ENCODE measurements at regions not wholly inside any gene's neighbourhood (a gene's known extent, or its start where the extent isn't known, plus 50 kb on each side); places are given as distances from the start of the nearest gene placed in this dataset.

DNA sequence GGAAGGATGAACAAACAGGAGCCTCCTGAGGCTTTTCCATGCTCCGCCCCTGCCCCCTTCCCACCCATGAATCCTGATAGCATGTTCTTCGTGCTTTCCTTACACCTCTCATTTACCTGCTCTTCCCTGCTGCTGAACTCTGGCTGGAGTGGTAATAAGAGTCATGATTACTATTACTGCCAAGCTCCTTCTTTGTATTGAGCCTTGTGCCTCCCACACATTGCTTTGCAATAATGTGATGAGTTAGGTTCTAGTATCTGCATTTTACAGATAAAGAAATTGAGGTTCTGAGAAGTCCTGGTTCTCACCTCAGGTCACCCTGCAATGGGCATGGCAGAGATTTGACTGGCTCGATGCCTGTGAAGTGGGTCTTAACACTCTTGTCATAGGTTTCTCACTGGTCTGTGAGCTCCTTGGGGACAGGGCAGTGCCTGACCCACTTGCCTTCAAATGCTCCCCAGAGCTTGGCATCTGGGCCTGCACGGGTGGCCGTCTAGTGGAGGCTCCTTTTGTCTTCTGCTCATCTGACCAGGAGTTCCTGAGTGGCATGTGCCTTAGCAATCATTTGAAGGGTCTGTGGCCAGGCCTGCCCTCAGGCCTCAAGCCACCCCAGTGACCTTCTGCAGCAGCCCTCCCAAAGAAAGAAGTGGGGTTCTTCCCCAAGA, 309.2 kb upstream of the ZMIZ1 start:
- no peak for DNase-seq (ENCODE audit: low spot score)

DNA sequence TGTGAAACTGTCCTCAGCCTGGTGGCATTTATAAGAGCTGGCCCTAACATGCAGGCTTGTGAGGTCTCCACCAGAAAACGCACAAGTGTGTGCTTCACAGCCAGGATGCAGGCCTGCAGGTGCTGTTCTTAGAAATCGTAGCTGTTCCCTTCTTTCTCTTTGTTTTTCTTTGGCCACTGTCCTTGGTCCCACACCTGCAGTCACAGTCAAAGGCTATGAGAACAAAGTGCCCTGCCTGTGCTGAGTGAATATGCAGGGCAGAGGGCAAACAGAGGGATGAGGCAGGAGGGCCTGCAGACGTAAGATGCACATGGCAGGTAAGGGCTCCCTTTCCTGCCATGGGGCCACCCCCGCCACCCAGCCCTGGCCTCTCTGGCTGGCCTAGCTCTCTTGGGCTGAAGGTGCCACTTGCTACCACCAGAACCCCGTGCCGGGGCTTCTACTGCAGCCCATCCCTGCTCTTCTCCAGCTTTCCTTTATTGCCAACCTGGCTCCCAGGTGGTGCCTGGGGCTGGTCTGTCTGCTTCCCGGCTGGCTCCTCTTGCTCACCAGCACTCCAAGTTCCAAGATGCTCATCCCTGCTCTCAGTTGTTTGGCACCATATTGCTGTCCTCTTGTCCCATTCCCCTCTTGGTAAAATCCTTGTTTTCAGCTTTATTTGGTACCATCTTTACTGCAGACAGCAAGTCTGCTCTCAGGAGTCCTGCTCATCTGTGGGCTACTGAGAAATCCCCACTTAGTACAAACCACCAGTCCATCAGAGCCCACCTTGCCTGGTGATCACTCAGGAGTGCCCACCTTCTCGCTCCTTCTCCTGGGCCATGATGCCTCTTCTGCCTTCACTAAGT, 308.1 kb upstream of the ZMIZ1 start:
- no peak for DNase-seq (ENCODE audit: low spot score)

DNA sequence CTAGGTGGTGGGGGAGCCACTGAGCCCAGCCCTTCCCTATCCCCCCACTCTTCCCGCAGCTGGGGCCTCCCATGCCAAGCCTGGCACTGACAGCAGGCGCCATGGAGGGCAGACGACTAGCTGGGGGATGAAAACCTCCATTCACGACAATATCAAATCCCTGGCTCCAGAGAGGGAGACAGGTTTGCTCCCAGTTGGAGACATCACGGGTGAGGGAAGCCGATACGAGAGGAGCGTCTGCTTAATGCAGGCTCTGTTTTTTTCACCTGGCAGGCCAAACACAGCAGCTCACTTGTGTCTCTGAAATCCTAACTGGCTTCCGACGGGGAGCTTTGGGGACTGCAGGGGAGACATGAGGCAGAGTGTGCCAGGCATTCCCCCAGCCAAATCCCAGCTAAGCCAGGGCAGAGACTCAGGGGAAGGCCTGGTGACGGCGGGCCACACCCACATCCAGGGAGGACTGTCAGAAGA, 307.4 kb upstream of the ZMIZ1 start:
- DNase-seq (ENCODE audit: low spot score): no peak

DNA sequence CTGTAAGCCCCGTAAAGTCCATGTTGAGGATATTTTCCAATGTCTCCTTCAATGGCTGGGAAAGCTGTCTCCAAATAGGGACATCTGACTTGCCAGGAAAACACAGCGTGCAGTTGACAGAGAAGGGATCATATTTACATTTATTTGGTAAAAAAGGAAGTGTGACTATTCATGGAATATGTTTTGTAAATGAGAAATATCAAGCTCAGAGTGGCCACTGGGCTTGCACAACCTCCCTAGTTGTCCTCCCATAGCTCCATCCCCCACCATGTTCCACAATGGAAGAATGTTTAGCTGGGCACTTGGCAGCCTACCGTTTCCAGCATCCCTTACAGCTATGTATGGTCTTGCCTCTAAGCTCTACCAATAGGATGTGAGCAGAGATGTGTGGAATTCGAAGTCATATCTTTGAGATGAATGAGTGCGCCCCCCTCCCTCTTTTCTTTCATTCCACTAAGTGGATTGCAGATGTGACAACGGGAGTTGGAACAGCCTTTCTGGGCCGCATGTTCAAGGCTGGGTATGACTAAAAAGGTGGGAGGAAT, 306.6 kb upstream of the ZMIZ1 start:
- DNase-seq (ENCODE audit: low spot score): no peak

DNA sequence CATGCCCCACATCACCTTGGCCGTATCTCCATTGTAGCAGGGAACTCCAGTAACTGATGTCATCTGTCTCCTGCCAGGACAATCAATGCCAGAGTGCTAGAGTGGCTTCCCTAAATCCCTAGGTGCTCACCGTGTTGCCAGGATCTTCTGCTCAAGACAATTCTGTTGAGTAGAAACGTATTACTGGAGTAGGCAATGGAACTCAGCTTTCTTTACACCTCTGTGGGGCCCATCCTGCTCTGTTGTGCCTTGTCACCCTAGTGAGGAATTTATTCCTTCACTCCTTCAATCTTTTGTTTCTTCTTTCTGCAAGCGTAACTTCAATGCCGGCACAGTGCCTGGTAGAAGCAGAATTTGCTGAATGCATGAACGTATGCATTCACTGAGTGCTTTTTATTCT, 305.5 kb upstream of the ZMIZ1 start:
- no peak for DNase-seq (ENCODE audit: low spot score)

DNA sequence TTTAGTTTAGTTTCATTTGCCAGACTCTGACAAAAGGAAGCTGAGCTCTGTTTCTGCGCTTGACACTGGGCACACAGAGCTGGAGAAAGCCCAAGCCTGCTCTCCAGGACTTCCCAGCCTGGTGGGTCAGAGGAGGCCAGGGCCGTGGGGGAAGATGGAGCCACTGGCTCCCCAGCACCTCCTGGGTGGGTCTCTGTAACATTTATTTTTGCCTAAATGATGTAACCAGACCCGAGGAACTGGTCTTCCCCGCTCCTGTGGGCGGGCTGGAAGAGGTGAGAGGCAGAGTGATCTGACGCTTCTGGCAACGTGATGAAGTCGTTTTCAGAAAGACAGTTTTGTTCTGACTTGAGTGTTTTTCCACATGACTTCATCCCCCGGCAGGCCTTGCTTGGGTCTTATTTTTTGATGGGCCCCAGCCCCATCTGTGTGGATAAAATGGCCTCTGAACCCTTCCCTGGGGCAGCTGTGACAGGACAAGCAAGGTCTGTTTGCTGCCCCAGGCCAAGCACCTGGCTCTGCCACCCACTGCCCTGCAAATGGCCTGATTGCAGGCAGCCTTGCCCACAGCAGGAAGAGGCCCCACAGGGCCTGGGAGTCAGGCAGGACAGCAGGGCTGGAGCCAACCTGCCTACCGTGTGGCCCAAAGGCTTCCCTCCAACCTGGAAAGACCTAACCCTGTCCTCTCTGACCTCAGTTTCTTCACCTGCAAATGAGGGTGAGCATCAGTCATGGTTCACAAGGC, 304.9 kb upstream of the ZMIZ1 start:
- no peak for DNase-seq (ENCODE audit: low spot score)

DNA sequence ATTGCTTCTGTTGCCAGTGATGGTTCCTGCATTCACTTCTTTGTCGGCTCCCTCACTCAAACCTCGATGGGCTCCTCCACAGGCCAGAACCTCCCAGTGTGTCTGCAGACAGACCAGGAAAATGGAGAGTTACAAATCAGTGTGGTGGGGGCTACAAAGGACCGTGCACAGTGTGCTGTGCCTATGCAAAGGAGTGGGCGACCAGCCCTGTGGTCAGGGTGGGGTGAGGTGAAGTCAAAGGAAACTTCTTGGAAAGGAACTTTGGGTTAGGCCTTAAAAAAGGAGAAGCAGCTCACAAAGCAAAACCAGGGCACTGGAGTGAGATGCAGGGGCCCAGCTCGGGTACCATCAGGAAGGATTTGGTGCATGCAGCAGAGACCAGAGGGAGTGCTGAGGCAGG, 304.3 kb upstream of the ZMIZ1 start:
- no peak for DNase-seq (ENCODE audit: low spot score)

DNA sequence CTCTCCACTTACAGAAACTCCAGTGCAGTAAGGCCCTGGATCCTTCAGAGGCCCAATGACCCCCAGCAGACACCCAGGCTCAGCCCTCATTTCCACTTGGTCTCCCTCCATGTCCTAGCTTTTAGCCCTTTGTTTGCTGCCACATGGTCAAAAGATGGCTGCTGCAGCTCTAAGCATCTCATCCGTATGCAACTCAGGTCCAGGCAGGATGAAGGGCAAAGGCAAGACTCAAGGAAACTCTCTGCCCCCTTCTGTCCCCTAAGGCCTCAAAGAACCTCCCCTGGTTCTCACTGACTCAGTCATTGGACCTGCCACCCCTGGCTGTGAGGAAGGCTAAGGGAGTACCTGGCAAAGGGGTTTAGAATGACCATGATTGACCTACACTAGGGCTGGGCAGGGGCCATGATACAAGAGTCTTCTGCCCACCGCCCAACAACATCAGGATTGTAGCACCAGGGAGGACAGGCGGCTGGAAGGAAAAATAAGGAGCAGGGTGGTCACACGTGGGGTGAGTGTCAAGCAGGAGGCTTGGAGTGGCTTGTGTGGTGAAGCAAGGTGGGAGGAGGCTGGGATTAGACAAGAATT, 303.8 kb upstream of the ZMIZ1 start:
- DNase-seq (ENCODE audit: low spot score): no peak

DNA sequence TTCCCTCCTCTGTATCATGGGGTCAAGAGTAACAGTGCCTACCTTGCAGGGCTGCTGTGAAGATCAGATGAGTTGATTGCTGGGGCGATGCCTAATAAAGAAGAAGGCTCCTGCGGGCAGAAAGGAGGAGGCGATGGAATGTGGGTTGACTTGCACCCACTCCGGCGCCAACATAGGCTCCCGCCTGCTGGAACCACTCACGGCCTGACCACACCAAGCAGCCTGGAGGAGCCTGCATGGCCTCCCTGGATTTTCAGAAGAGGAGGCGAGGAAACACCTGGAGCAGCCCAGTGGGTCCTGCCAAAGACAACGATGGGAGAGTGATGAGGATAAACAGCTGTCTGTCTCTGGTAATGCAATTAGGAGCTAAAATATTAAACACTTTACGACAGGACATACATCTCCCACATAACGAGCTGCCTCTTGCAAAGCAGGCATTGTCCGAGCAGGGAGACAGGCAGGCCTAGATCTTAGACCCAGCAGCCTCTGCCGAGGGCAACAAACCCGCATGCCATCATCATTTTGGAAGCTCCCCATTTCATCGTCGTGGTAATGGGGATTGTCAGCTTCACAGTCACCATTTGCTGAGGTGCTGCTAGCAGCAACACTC, 302.9 kb upstream of the ZMIZ1 start:
- no peak for DNase-seq (ENCODE audit: low spot score)

DNA sequence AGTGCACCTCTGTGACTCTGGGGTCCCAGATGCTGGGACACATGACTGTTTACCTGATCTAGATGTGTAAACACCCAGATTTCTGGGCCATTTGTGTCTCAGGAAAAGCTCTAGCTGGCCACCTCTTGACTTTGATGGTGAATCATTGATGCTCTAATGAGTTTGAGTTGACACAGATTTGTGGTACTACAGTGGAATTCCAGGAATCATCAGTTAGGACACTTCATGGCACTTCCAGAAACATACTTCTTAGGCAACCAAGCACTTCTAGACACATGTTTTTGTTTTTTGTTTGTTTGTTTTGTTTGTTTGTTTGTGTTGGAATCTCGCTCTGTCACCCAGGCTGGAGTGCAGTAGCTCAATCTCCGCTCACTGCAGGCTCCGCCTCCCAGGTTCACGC, 302.2 kb upstream of the ZMIZ1 start:
- no peak for DNase-seq (ENCODE audit: low spot score)

DNA sequence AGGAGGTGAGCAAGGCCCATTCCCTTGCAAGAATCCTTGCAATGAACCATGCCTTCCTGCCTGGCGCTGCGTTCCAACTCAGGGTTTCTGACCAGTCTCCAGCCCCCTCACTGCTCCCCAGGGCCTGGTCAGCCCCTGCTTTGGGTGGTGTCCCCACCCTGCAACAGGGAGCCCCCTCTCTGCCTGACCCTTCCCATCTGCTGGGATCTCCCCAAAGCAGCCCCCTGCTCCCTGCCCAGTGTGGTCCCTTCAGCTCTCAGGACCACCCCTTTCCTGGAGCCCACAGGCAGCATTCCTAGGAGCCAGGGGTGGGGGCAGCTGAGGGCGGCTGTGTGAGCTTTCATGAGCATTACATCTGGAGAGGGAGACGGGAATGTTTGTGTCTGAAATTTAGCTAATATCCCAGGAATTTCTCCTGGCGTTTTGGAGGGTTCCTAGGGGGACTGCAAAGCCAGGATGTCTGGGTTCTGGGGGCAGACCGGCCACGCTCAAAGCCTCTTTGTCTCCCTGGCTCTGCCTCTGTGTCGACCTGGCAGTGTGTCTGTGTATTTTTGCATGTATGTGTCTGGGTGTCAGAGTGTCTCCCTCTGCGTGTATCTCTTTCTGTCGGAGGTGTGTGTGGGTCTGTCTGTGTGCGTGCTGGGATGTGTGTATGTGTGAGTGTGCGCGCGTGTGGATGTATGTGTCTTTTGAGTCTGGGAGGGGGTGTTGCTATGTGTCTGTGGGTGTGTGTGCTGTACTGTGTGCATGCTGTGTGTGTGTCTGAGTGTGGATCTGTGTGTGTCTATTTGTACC, 300.5 kb upstream of the ZMIZ1 start:
- no peak for DNase-seq (ENCODE audit: low spot score)

DNA sequence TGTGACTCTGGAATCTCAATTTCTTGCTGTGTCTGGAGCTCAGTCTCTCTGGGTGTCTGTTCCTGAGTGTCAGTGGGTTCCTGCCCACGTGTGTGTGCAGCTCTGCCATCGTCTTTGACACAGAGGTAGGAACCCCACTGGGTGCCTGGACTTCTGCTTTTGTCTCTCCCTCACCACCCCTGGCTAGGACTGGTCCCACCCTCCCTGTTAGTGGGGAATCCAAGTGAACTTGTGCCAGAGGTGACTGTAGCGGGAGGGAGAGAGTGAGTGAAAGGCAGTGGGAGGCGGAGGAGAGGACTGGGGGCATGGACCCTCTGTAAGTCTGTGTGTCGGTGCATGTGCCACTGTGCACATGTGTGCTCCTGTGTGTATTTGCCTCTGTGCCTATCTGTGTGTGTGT, 299.9 kb upstream of the ZMIZ1 start:
- no peak for DNase-seq (ENCODE audit: low spot score)

DNA sequence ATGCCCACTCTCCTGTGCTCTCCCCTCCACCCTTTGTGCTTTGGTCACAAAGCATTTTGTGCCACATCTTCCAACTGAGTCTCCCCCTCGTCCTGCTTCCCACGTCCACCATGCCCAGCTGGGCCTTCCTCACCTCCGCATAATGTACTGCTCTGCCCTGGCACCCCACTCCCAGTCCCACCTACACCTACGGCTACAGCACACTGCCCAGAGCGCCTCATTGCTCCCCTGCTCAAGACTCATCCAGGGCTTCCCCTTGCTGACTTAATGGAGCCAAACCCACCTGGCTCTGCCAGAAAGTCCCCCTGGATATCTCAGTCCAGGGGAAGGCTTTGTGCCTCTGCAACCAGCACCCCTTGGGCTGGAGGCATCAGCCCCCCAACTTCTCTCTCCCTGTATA, 299.2 kb upstream of the ZMIZ1 start:
- DNase-seq (ENCODE audit: low spot score): no peak

DNA sequence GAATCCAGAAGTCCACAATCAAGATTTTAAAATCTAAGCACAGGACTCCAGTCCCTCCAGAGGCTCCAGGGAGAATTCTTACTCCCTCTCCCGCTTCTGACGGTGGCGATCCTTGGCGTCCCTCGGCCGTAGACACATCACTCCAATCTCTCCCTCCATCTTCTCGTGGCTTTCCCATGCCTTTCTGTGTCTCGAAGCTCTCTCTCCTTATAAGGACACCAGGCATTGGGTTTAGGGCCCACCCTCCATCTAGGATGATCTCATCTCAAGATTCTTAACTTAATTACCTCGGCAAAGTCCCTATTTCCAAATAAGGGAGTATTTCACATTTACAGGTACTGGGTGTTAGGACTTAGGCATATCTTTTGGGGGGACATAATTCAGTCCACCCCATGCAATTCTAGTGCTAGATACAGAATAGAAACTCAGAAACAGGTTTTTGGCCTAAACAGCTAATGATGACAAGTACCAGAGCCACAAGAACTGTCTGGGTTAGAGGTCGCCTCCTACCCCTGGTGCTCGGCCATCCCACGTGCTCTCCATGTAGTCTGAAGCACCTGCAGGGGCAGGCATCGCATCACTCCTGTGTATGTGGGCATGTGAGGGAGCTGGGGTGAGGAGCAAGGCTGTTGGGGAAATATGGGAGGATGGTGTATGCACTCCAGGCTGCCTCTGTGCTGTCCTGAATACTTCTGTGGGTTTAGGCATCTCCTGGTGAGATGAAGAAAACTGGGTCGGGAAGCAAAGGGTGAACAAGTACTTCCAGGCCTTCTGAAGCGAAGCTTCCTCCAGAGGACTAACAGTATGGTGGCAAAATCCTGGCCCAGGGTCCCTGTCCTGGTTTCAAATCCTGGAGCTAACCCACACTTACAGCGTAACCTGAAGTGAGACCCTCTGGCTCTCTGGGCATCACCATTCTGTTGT, 298.3 kb upstream of the ZMIZ1 start:
- DNase-seq (ENCODE audit: low spot score): no peak

DNA sequence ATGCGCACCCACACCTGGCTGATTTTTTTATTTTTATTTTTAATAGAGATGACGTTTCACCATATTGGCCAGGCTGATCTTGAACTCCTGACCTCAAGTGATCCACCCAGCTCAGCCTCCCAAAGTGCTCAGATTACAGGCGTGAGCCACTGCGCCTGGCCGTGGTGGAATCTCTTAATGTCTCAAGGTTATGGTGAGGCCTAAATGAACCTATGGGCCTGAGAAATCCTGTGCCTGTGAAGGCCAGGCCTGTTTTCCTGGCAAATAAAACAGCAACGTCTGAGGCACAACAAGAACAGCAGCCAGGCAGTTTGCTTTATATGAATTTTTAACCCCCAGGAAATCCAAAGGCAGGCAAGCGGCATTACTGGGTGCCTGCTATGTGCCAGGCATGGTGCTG, 297.5 kb upstream of the ZMIZ1 start:
- no peak for DNase-seq (ENCODE audit: low spot score)

DNA sequence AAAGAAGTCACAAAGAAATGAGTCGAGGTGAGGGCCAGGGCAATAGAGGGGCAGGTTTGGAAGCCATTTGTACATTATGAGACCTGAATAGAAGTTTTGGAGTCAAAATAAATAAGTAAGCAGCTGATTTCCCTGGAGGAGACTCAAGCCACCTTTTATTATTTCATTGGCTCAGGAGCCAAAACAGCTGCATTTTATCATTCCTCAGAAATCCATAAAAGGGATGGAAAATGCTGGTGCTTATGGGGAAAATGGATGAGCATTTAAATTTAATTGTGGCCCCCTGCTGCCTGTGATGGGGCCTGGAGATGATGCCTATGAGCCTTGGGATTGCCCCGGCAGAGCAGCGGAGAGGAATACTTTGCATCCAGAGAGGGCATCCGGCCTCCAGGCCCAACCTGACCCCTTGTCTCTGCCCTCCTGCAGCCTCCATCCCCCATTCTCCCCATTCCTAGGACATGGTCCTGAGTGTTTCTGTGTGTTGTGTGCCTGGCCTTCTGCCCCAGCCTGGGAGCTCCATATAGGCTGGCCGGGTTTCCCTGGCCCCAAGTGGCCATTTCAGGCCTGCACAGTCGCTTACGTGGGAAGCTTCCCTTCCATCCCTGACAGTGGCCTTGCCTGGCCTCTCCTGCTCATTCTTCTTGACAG, 296.8 kb upstream of the ZMIZ1 start:
- DNase-seq (ENCODE audit: low spot score): no peak

DNA sequence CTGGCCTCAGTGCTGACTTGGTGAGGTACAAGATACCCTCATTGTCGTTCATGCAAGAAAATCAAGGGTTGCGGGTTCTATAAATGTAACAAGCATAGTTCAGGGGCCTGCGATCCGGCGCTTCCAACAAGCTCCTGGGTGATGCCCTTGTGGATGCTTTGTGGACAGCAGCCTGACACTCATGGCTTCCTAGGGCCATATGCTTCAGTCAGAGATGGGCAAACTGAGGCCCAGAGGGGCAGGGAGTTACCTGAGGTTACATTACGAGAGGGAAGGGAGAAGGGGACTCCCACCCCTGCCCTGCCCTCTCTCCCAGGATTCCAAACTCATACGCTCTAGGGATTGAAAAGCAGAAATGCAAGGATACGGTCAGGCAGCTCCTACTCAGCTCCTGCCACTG, 296.3 kb upstream of the ZMIZ1 start:
- DNase-seq (ENCODE audit: low spot score): no peak

DNA sequence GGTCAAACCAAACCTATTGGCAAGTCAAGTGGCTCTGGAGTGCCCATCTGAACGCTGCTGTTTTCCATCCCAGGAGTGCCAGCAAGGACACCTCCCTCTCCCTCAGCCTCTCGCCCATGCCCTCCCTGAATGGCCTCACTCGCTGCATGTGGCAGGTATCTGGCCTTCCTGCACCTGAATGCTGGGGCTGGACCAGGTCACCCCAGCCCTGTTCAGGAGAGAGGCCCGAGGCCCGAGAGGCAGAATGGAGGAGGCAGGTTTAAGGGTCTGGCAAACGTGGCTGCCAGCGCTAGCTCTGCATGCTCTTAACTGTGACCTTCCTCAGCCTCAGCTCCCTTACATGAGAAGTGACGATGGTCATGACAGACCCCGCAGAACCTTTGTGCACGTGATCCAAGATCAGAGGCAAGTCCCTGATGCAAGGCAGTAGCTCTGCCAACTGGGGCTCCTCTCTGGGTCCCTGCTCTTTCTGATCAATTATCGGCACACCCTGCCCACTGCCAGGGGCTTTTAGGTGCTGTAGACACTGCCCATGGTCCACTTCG, 295.7 kb upstream of the ZMIZ1 start:
- DNase-seq (ENCODE audit: low spot score): no peak

DNA sequence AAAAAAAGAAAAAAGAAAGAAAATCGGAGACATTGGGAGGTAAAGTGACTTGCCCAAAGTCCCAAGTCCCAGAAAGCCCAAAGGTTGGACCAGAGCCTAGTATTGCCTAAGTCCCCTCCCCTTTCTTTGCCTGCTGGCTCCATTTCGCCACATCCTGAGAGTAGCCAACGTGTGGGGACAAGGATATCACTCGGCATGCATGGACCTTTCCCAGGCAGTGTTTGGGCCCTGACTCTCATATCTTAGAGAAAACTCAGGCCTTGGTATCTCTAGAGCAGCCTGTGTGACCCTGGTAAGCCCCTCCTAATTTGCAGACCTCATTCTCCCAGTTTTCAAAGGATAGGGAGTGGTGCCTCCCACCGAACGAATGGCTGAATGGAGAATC, 294.2 kb upstream of the ZMIZ1 start:
- no peak for DNase-seq (ENCODE audit: low spot score)

All from COLO829 (cell line).